HL-60/S4 (cell line): ENCODE measurements at regions not wholly inside any gene's neighbourhood (a gene's known extent, or its start where the extent isn't known, plus 50 kb on each side); places are given as distances from the start of the nearest gene placed in this dataset.

ENCODE experiments used
- in situ Hi-C: fragments of 300-500 bp; cut with MboI; formaldehyde crosslinking; loops from 2 replicates; pipeline ENCODE4 v1.14.3; 2022; ENCODE audit warnings: low sequenced_read_pairs

- in situ Hi-C loops: no loop called here
These were observed 139.8 kb upstream of the RPS23 start for GRCh38 chr5:82417776-82418607.

- in situ Hi-C loops: no loop called here
These were observed 138.4 kb upstream of the RPS23 start for GRCh38 chr5:82416512-82416911.

GRCh38 chr5:82414041-82414388 is 135.9 kb upstream of the RPS23 start:
- in situ Hi-C loops: no loop called here

DNA sequence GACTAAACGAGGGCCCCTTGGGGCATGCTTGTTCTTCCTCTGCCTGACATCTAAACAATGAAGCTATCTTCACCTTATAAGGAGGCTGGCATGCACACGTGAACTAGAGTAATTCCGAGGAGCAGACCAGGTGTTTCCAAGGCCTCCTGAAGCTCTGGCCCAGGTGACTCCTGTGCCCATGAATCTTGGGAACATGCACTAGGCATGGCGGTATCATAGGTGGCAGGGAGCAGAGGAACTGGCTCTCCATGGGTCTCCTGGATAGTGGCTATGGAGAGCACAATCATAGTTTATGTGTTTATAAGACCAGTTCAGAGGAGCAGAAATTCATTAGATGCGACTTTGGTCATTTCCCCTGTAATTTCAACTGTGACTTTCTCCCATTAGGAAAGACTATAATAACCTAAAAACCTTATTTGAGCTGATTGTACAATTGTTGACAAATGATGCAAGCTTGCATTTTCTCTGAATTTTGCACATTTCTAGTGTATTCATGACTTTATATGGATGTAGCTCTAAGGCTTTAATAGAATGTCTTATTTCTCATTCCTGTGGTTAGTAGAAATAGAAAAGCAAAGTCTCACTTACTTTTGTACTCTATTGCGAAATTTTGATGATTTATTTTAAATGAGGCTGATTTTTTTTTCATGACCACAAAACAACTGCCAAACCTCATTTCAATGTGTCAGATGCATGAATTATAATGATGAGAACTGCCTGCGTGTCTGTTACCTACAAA is 135.3 kb upstream of the RPS23 start:
- in situ Hi-C loops: no loop called here

DNA sequence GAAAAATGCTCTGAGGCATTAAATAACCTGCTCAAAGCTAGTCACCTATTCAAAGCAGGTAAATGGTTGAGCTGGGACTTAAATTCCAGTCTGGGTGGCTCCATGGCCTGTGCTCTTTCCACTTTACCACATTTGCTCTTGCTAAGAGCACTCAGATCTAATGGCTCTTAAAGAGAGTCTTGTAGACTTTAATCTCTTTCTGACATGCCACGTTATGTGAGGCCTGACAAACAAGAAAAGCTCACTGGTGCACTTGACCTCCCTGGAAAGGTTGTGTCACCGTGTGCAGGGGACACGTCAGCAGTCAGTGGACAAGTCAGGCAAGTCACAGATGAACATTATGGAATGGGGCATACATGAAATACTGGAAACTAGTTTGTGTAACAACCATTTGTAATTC is 129.9 kb upstream of the RPS23 start:
- in situ Hi-C loops: no loop called here

DNA sequence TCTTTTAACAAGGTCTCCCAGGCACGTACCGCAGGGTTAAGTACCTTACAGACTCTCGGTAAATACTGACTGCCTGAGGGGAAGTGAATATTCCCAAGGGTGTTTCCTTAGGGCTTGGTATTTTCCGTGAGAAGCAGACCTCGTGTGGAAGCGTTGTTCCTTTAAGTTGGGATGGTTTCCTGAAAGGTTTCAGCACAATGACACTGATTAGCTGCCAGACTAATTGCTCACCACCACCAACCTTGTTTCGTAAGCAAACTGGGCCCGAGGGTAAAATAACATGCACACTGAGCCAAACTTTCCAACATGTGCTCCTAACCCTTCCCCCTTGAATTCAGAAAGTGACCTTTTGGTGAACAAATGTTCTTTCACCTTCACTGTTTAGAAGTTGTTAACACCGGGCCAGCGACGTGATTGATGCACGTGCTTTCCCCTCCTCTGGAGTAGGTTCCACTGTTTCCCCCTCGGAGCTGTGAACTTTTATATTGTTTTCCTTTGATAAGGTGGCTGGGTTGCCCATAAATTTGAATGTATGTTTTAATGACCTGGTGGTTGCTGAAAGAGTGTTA is 128.1 kb upstream of the RPS23 start:
- in situ Hi-C loops: no loop called here

DNA sequence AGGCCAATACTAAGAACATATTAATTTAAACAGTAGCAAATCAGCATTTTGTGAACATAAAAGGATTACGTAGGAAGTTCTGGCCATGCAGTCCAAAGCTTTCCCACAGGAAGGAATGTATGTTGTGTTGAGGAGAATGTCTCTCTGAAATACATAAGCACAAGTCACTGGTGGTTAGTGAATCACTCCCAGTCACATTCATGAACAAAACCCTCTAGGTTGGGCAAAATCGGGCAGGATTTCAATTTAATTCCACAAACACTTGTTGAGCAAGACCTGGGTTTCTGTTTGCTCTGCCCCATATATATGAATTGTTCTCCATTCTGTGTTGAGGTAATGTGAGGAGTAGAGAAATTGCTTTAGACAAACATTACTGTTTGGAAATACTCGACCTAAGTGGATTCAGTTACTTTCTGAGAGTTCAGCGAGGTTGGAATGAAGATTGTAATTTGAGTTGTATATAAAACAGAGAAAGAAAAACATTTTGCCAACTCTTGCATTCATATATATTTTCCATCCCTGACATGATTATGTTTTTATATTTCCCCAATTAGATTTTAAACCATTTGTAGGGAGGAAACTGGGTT is 127.6 kb upstream of the RPS23 start:
- in situ Hi-C loops: no loop called here

GRCh38 chr5:82405161-82405560 is 127.0 kb upstream of the RPS23 start:
- in situ Hi-C loops: no loop called here

DNA sequence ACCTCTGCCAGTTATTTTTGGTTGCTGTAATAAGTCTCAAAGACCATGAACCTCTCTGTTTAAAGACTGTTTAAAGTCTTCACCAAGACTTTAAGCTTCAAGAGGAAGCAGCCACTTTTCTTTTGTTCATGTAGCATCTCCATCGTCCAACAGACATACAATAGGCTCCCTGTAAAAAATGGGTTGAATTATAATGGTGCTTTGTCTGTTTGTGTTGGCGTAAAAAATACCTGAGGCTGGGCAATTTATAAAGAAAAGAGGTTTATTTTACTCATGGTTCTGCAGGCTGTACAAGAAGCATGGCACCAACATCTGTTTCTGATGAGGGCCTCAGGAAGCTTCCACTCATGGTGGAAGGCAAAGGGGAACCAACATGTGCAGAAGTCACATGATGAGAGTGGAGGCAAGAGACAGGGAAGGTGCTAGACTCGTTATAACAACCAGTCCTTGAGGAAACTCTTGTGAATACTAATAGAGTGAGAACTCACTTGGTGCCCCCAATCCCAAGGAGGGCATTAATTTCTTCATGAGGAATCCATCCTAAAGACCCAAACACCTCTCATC is 126.3 kb upstream of the RPS23 start:
- in situ Hi-C loops: no loop called here

DNA sequence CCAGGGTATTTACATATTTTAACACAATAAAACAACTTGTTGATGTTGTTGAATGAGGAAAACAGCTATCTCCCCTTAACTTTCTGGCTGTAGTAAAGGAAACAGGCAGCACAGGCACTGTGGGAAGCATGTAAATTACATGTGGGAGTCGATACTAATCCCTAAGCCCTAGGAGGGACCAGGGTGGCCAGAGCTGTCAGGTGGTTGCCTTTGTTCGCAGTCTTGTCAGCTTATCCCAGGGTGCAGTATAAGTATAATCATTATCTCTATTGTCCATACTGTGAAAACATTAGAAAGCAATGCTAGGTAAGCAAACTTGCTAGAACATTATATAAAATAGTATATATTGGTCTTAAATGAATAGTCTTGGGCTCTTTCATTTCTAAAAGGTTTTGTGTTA is 125.6 kb upstream of the RPS23 start:
- in situ Hi-C loops: no loop called here

DNA sequence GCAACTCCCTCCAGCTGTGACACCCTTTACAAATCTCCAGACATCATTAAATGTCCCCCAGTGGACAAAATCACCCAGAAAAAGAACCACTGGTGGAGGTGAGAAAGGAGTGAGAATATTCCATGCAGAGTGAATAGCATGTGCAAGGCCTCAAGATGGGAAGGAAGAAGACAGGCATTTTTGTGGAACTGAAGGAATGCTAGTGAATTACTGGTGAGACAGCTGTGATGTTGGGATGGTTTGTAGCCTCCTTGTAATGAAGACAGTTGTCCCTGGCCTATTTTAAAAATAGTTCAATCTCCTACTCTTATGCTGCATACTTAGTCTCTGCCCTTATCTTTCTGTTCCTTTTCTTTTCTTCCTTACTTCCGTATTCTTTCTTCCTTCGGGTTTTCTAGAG is 124.9 kb upstream of the RPS23 start:
- in situ Hi-C loops: no loop called here

- in situ Hi-C loops: no loop called here
These were observed 121.0 kb upstream of the RPS23 start for GRCh38 chr5:82399111-82399510.

- in situ Hi-C loops: no loop called here
These were observed 119.7 kb upstream of the RPS23 start for GRCh38 chr5:82397741-82398320.

GRCh38 chr5:82396871-82397514 is 118.8 kb upstream of the RPS23 start:
- in situ Hi-C loops: no loop called here

GRCh38 chr5:82396396-82396795 is 118.2 kb upstream of the RPS23 start:
- in situ Hi-C loops: no loop called here

DNA sequence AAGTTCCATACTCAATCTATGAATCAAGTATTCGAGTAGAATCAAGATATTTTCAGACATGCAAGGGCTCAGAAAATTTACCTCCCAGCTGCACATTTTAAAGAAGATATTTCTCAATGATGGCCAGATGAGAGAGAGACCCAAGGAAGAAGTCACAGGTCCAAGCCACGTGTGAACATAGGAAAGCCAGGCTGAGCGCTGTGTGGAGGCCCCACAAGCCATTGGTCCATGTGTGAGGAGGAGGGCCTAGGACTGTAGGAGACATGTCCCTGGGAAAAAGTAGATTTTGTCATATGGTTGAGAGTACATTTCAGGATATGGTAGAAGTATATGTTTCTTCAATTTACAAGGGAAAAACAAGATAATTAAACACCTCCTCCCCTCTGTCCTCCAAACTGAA is 115.8 kb upstream of the RPS23 start:
- in situ Hi-C loops: no loop called here

GRCh38 chr5:82390088-82390487 is 111.9 kb upstream of the RPS23 start:
- in situ Hi-C loops: no loop called here

GRCh38 chr5:82389347-82389746 is 111.2 kb upstream of the RPS23 start:
- in situ Hi-C loops: no loop called here

- in situ Hi-C loops: no loop called here
These were observed 110.0 kb upstream of the RPS23 start for GRCh38 chr5:82388181-82388580.

- in situ Hi-C loops: no loop called here
These were observed 109.6 kb upstream of the RPS23 start for GRCh38 chr5:82387819-82388166.
